H1 (cell line): ENCODE measurements at regions not wholly inside any gene's neighbourhood (a gene's known extent, or its start where the extent isn't known, plus 50 kb on each side); places are given as distances from the start of the nearest gene placed in this dataset.

Experiments used
- CTCF ChIA-PET: fragments of 300-600 bp; sonication (Branson Sonifier 250); formaldehyde crosslinking; loops from one replicate; lab custom pipeline; 2021; ENCODE audit not compliant: partially characterized antibody; lab: Charles Lee
- POLR2A ChIA-PET: fragments of 300-600 bp; sonication (Branson Sonifier 250); formaldehyde crosslinking; loops from one replicate; lab custom pipeline; 2021; ENCODE audit warnings: inconsistent platforms; ENCODE audit not compliant: partially characterized antibody; lab: Charles Lee
- DNase-seq, 2 experiments: peaks; one replicate each; pipeline versions ENCODE4 v3.0.0 to v3.0.0-alpha.2; 2010 to 2022; ENCODE audit warnings: low spot score in 2 of 2, low read depth in 1 of 2, mixed read lengths in 1 of 2
- FAIRE-seq: peaks from 2 replicates; lab custom pipeline; 2011; peaks lifted over from hg19 to GRCh38; lab: Jason Lieb, UNC
- H2AFZ ChIP-seq: 2 replicates; pipeline ENCODE4 v1.8.1; 2012; ENCODE audit warnings: low read length, inconsistent platforms
- H2AK5ac ChIP-seq: 2 replicates; pipeline ENCODE4 v1.6.1; 2013; ENCODE audit warnings: low read depth, low read length
- H2BK120ac ChIP-seq: replicated peaks from 2 replicates; pipeline ENCODE3; 2013; ENCODE audit warnings: low read depth, low read length, inconsistent platforms
- H2BK12ac ChIP-seq: 2 replicates; pipeline ENCODE4 v1.6.1; 2013; ENCODE audit warnings: low read depth, low read length
- H2BK15ac ChIP-seq: 2 replicates; pipeline ENCODE4 v1.6.1; 2013; ENCODE audit warnings: low read length
- H2BK20ac ChIP-seq: 2 replicates; pipeline ENCODE4 v1.6.1; 2013; ENCODE audit warnings: low read length
- H2BK5ac ChIP-seq: 2 replicates; pipeline ENCODE4 v1.6.1; 2013; ENCODE audit warnings: low read depth, low read length
- H3K14ac ChIP-seq: 2 replicates; pipeline ENCODE4 v1.6.1; 2013; ENCODE audit warnings: inconsistent platforms; ENCODE audit not compliant: insufficient read length
- H3K18ac ChIP-seq: 2 replicates; pipeline ENCODE4 v1.6.1; 2013; ENCODE audit warnings: low read length; ENCODE audit errors: extremely low read depth
- H3K23ac ChIP-seq: 2 replicates; pipeline ENCODE4 v1.6.1; 2013; ENCODE audit warnings: inconsistent platforms; ENCODE audit not compliant: insufficient read length
- H3K23me2 ChIP-seq: 2 replicates; pipeline ENCODE4 v1.6.1; 2013; ENCODE audit warnings: low read depth, low read length
- H3K27ac ChIP-seq: 2 replicates; pipeline ENCODE4 v1.6.1; 2011; ENCODE audit warnings: low read depth, low read length, inconsistent platforms
- H3K27me3 ChIP-seq, 4 experiments: replicated peaks in 1 of 4; 1 replicate in 1 of 4; 2 replicates in 3 of 4; pipeline versions ENCODE4 v1.6.1 to v1.8.1; 2011 to 2013; ENCODE audit warnings: low read length in 3 of 4, mild to moderate bottlenecking in 3 of 4, inconsistent platforms in 2 of 4, mixed read lengths in 2 of 4, moderate library complexity in 1 of 4; ENCODE audit not compliant: control insufficient read depth in 3 of 4, insufficient read depth in 3 of 4; ENCODE audit errors: extremely low read depth in 1 of 4
- H3K36me3 ChIP-seq, 4 experiments: 2 replicates each; pipeline versions ENCODE4 v1.6.1 to v1.8.1; 2011 to 2013; ENCODE audit warnings: mild to moderate bottlenecking in 4 of 4, low read length in 3 of 4, moderate library complexity in 2 of 4, control low read depth in 1 of 4, inconsistent platforms in 1 of 4; ENCODE audit not compliant: insufficient read depth in 4 of 4, control insufficient read depth in 2 of 4
- H3K4ac ChIP-seq: replicated peaks from 2 replicates; pipeline ENCODE3; 2013; ENCODE audit warnings: low read length, low read depth, mixed read lengths, inconsistent platforms; ENCODE audit not compliant: insufficient read length
- H3K4me1 ChIP-seq, 4 experiments: replicated peaks in 1 of 4; 1 replicate in 1 of 4; 2 replicates in 3 of 4; pipeline versions ENCODE4 v1.6.1 to v1.8.1; 2011 to 2013; ENCODE audit warnings: low read length in 3 of 4, inconsistent platforms in 2 of 4, mixed read lengths in 1 of 4; ENCODE audit not compliant: insufficient read depth in 4 of 4, control insufficient read depth in 3 of 4
- H3K4me2 ChIP-seq, 2 experiments: 2 replicates each; pipeline versions ENCODE4 v1.6.1 to v1.8.1; 2011 to 2013; ENCODE audit warnings: low read depth in 2 of 2, low read length in 2 of 2, control low read depth in 1 of 2, inconsistent platforms in 1 of 2, mild to moderate bottlenecking in 1 of 2; ENCODE audit not compliant: insufficient read depth in 1 of 2
- H3K4me3 ChIP-seq, 4 experiments: fragments of 200-600, 300-600 bp in 1 of 4; sonication (generic), shearing (Covaris generic), sonication (Bioruptor Twin) in 1 of 4; 2 replicates each; pipeline versions ENCODE4 v1.5.1 to v1.8.1; 2011 to 2016; ENCODE audit warnings: low read length in 4 of 4, low read depth in 3 of 4, control low read depth in 2 of 4, inconsistent platforms in 2 of 4, mild to moderate bottlenecking in 2 of 4, mixed read lengths in 1 of 4, moderate library complexity in 1 of 4; ENCODE audit not compliant: insufficient read depth in 2 of 4; ENCODE audit errors: extremely low read depth in 1 of 4
- H3K56ac ChIP-seq: replicated peaks from 2 replicates; pipeline ENCODE3; 2013; ENCODE audit warnings: low read depth, mild to moderate bottlenecking, mixed read lengths, low read length, inconsistent platforms; ENCODE audit not compliant: insufficient read length
- H3K79me1 ChIP-seq: 2 replicates; pipeline ENCODE4 v1.6.1; 2013; ENCODE audit warnings: low read depth, low read length, control low read depth
- H3K79me2 ChIP-seq, 2 experiments: 2 replicates each; pipeline versions ENCODE4 v1.6.1 to v1.8.1; 2012 to 2013; ENCODE audit warnings: low read length in 2 of 2, mild to moderate bottlenecking in 2 of 2, inconsistent platforms in 1 of 2; ENCODE audit not compliant: insufficient read depth in 2 of 2, control insufficient read depth in 1 of 2
- H3K9ac ChIP-seq, 4 experiments: replicated peaks in 1 of 4; 1 replicate in 1 of 4; 2 replicates in 3 of 4; pipeline versions ENCODE4 v1.6.1 to v1.8.1; 2011 to 2013; ENCODE audit warnings: low read depth in 3 of 4, low read length in 3 of 4, control low read depth in 2 of 4, mild to moderate bottlenecking in 2 of 4, moderate library complexity in 2 of 4, inconsistent platforms in 1 of 4; ENCODE audit errors: extremely low read depth in 1 of 4
- H3K9me3 ChIP-seq, 2 experiments: 2 replicates each; pipeline versions ENCODE4 v1.6.1 to v1.8.1; 2012 to 2013; ENCODE audit warnings: mild to moderate bottlenecking in 2 of 2, moderate library complexity in 2 of 2, control low read depth in 1 of 2, inconsistent platforms in 1 of 2, low read depth in 1 of 2, low read length in 1 of 2, mixed read lengths in 1 of 2; ENCODE audit not compliant: insufficient read depth in 2 of 2
- H4K20me1 ChIP-seq, 2 experiments: replicated peaks in 1 of 2; 2 replicates each; pipeline versions ENCODE3 to v1.8.1; 2011 to 2013; ENCODE audit warnings: inconsistent platforms in 2 of 2, low read length in 2 of 2, mild to moderate bottlenecking in 1 of 2; ENCODE audit not compliant: insufficient read depth in 2 of 2, control insufficient read depth in 1 of 2
- H4K5ac ChIP-seq: 2 replicates; pipeline ENCODE4 v1.6.1; 2013; ENCODE audit warnings: low read length, low read depth, mixed read lengths, inconsistent platforms; ENCODE audit not compliant: insufficient read length
- H4K8ac ChIP-seq: 2 replicates; pipeline ENCODE4 v1.8.0; 2013; ENCODE audit warnings: mild to moderate bottlenecking, moderate library complexity, low read length, inconsistent platforms; ENCODE audit not compliant: insufficient read depth; ENCODE audit errors: extremely low read depth
- H4K91ac ChIP-seq: replicated peaks from 2 replicates; pipeline ENCODE3; 2013; ENCODE audit warnings: low read length, mixed read lengths, inconsistent platforms; ENCODE audit not compliant: insufficient read length
- SIRT6 ChIP-seq: IDR thresholded peaks from one replicate; pipeline ENCODE4 v1.7.1; 2012; ENCODE audit warnings: low read length, inconsistent platforms
- WGBS, 2 experiments: shearing (Covaris generic) in 1 of 2; methylation state at CpG; one replicate each; pipeline versions ENCODE4 v1.1.6 to v1.1.7; 2013 to 2015; ENCODE audit warnings: low lambda C conversion rate in 2 of 2, mixed read lengths in 2 of 2, inconsistent platforms in 1 of 2, low coverage in 1 of 2, missing lambda C conversion rate in 1 of 2; ENCODE audit not compliant: insufficient replicate concordance in 2 of 2, insufficient coverage in 1 of 2, insufficient read length in 1 of 2; ENCODE audit errors: extremely low coverage in 1 of 2, missing lambda C conversion rate in 1 of 2; 5-methylcytosine and 5-hydroxymethylcytosine counted together

DNA sequence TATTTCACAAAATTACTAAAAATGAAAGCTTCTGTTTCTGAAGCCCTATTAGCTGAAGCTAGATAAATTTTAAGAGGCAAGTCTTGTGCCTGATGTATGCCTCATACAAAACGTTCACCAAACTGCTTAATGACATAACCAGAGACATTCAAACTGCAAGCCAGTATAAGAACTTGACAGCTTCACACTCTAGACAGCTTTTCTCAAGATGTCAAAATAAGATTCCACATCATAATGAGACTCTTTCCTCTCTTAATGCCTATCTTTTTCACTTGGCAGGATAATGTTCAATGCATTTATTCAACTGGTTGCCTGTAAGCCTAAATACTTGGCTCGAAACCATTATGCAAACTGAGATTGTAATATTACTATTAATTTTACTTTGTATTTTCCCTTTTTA is 424.0 kb downstream of the LTN1 start:
- Histone ChIP-seq H2BK5ac (no peak overlapping the region), H3K4me3 (no peak overlapping the region), H3K36me3 (no peaks in the 10 kb centered on the region), H2BK15ac (no peak overlapping the region), H3K4me2 (no peak overlapping the region), H3K79me2 (no peaks in the 10 kb centered on the region), H3K27me3 (no peaks in the 10 kb centered on the region), H3K4ac (no peak overlapping the region), H4K20me1 (no peaks in the 10 kb centered on the region), H4K5ac (no peak overlapping the region), H3K9me3 (peaks cover 0 to 2% of the 10 kb centered on the region in 2 experiments; a peak in 1 of 4 replicates), H3K79me1 (no peaks in the 10 kb centered on the region), H2BK120ac (no peak overlapping the region), H4K8ac (no peak overlapping the region), H3K27ac (no peak overlapping the region), H3K4me1 (no peaks in the 10 kb centered on the region), H3K23ac (no peak overlapping the region), H2BK12ac (no peak overlapping the region), H3K56ac (no peak overlapping the region), H2BK20ac (no peak overlapping the region), H2AK5ac (no peak overlapping the region), H3K9ac (no peak overlapping the region), H3K14ac (no peak overlapping the region), H3K23me2 (no peaks in the 10 kb centered on the region; the same call in 1 of the 2 replicates), H4K91ac (no peak overlapping the region), H2AFZ (no peak overlapping the region), H3K18ac (no peak overlapping the region)
- FAIRE-seq, result no peak
- no peak for DNase-seq
- 78% methylated on average over 2 of the region's 2 CpGs; no CpG with 5 or more reads in 1 of the 2 experiments for WGBS, 2 experiments
- ChIA-PET POLR2A (no interaction called here), CTCF (no interaction called here)
- TF ChIP-seq SIRT6, result no peak
